ENCODE measurements at regions not wholly inside any gene's neighbourhood (a gene's known extent, or its start where the extent isn't known, plus 50 kb on each side); places are given as distances from the start of the nearest gene placed in this dataset.

DNA sequence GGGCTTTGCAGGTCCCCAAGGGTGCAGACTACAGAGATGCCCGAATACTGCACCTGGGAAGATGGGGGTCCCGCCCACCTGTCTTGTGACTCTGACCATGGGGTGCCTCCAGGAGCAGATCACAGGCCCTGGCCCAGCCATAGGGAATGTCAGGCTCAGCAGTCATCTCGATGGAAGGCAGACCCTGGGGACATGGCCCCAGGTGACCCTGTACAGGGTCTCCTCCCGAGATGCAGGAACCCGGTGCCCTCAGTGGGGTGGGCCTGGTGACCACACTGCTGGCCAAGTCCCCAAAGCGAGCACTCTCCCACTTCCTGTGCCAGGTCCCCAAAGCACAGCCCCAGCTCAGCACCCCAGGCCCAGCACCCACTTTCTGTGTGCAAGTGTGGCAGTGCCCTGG, 903.7 kb upstream of the USP15 start:
- TF ChIP-seq POLR2AphosphoS5 (IDR thresholded peaks at IDR 0.05): no peak
- no peak for TF ChIP-seq POLR2A (IDR thresholded peaks at IDR 0.05)
- no peak for TF ChIP-seq EP300 (IDR thresholded peaks at IDR 0.05)
- no peak for DNase-seq
- H3K9me3 ChIP-seq: no peaks in the 10 kb centered on the region

DNA sequence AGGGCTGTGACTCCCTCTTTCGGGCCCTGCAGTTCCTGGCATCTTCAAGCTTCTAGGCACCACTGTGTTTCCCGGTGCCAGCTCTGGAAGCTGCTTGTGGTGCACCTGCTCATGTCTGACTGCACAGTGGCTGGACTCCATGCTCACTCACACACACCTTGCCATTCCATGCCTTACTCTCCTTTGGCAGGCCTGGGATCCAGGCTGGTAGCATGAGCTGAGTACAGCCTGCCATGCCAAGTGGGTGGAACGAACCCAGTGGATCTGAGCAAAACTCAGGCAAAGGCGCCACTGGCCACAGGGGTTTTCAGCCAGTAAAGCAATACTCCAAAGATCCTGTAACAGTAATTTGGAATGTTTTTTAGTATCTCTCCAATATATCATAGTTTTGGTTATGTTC, 902.7 kb upstream of the USP15 start:
- no peak for DNase-seq
- Histone ChIP-seq H3K36me3 (no peaks in the 10 kb centered on the region), H3K4me1 (no peaks in the 10 kb centered on the region), H3K27ac (no peak overlapping the region), H3K9me3 (no peaks in the 10 kb centered on the region), H3K4me3 (no peak overlapping the region), H3K27me3 (no peaks in the 10 kb centered on the region)
- no peak for ATAC-seq (ENCODE audit: low FRiP score in 2 of 2)
- TF ChIP-seq EP300 (IDR thresholded peaks at IDR 0.05) (no peak), POLR2AphosphoS5 (IDR thresholded peaks at IDR 0.05) (no peak), POLR2A (IDR thresholded peaks at IDR 0.05) (no peak), CTCF (IDR thresholded peaks at IDR 0.05) (no peak)
- WGBS, 2 donors: 83 to 84% methylated on average over 2 to 4 of the region's 4 CpGs

More for the DNA sequence above, 903.7 kb upstream of the USP15 start:
- Histone ChIP-seq H3K27me3 (no peaks in the 10 kb centered on the region), H3K4me1 (no peaks in the 10 kb centered on the region), H3K27ac (no peak overlapping the region), H3K4me3 (no peak overlapping the region), H3K36me3 (no peaks in the 10 kb centered on the region)
- ATAC-seq (ENCODE audit: low FRiP score in 2 of 2): peak; percentile 15 to 65
- WGBS, 2 donors: 96 to 100% methylated on average over 2 to 5 of the region's 6 CpGs

DNA sequence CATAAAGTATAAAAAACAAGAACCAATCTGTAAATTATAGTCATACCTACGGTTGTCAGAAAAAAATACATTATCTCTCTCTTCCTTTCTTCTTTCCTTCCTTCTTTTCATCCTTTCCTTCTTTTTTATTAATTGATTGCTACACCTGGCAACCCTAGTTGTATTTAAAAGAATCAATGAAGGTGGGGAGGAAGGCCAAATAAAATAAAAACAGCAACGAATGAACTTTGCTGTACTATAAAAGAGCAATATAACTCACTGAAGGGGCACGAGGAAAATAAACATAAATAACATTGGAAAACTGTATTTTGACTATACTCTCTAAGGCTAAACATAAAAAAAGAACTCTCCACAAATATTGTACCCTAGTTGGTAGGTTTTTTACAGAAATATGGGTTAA, 898.2 kb upstream of the USP15 start:
- ATAC-seq (ENCODE audit: low FRiP score in 2 of 2) (no peak), DNase-seq (no peak)
- Histone ChIP-seq H3K27ac (no peak overlapping the region), H3K9me3 (no peaks in the 10 kb centered on the region), H3K27me3 (no peaks in the 10 kb centered on the region), H3K36me3 (no peaks in the 10 kb centered on the region), H3K4me1 (no peaks in the 10 kb centered on the region), H3K4me3 (no peak overlapping the region)
- WGBS, 2 donors: 77 to 78% methylated on average over 3 of the region's 3 CpGs
- no peak for TF ChIP-seq POLR2AphosphoS5 (IDR thresholded peaks at IDR 0.05)
- no peak for TF ChIP-seq POLR2A (IDR thresholded peaks at IDR 0.05)
- TF ChIP-seq EP300 (IDR thresholded peaks at IDR 0.05): no peak
- no peak for TF ChIP-seq CTCF (IDR thresholded peaks at IDR 0.05)

DNA sequence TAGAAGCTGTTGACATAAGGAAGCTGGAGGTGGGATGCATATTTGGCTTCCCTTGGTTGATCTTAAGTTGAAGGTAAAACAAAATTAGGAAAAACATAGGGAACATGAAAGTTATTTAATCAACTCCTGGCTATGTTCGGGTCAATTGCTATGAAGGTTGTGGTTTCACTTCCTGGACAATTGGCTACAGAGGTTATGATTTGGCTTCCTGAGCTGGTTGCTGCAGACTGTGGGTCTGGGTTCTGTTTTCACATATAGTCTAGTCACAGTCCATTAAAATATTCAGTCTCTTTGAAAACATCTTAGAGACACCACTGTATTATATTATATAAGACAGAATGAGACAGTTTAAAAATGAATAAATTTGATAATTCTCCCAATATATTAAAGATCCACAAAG, 895.2 kb upstream of the USP15 start:
- Histone ChIP-seq H3K4me3 (no peak overlapping the region), H3K27me3 (no peaks in the 10 kb centered on the region), H3K9me3 (no peaks in the 10 kb centered on the region), H3K27ac (no peak overlapping the region), H3K4me1 (no peaks in the 10 kb centered on the region), H3K36me3 (no peaks in the 10 kb centered on the region)
- WGBS, 2 donors: 42 to 62% methylated on average over 1 of the region's 1 CpG
- TF ChIP-seq EP300 (IDR thresholded peaks at IDR 0.05) (no peak), POLR2AphosphoS5 (IDR thresholded peaks at IDR 0.05) (no peak), POLR2A (IDR thresholded peaks at IDR 0.05) (no peak), CTCF (IDR thresholded peaks at IDR 0.05) (no peak)
- DNase-seq (no peak), ATAC-seq (ENCODE audit: low FRiP score in 2 of 2) (no peak)

GRCh38 chr12:61367281-61367785, 892.9 kb upstream of the USP15 start:
- H3K27me3 ChIP-seq: no peaks in the 10 kb centered on the region
- WGBS, 2 donors: 55 to 72% methylated on average over 1 of the region's 1 CpG
- no peak for TF ChIP-seq CTCF (IDR thresholded peaks at IDR 0.05)
- TF ChIP-seq EP300 (IDR thresholded peaks at IDR 0.05): no peak
- no peak for TF ChIP-seq POLR2AphosphoS5 (IDR thresholded peaks at IDR 0.05)
- TF ChIP-seq POLR2A (IDR thresholded peaks at IDR 0.05): no peak
- H3K9me3 ChIP-seq: no peaks in the 10 kb centered on the region
- no peak for DNase-seq
- no peak overlapping the region for H3K27ac ChIP-seq
- H3K4me1 ChIP-seq: no peaks in the 10 kb centered on the region
- H3K4me3 ChIP-seq: no peak overlapping the region
- no peak for ATAC-seq (ENCODE audit: low FRiP score in 2 of 2)
- H3K36me3 ChIP-seq: no peaks in the 10 kb centered on the region
